NOMO-1 (cell line): ENCODE measurements at regions not wholly inside any gene's neighbourhood (a gene's known extent, or its start where the extent isn't known, plus 50 kb on each side); places are given as distances from the start of the nearest gene placed in this dataset.
"Not testable (repeated sequence)": the region's sequence is repeated elsewhere in the genome, so short reads cannot be mapped to it uniquely, and the experiment has no call there.

Experiments
- DNase-seq, 2 experiments: peaks; one replicate each; lab custom pipeline; 2025; ENCODE audit not compliant: unreplicated experiment in 2 of 2; lab: John Stamatoyannopoulos, UW

- DNase-seq, result no peak
Measured at GRCh38 chr4:141511055-141511454, 125.3 kb upstream of the IL15 start.

DNA sequence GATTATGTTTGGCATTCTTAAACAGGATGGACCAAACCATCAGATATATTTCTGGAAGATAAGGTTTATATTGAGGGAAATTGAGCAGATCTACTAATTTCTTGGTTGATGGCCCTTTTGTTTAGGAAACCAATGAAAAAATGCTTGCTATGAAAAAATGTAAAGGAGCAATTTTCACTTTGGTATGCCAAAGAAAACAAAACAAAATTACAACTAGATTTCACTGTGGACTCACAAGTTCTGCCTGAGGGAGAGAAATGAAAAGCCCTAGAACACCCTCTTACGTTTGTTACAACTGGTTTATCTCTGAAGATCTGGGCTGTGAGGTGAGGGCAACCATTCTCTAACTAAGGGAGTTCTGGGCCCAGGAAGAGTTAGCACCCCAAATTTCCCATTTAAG lies 122.5 kb upstream of the IL15 start:
- DNase-seq, result no peak

GRCh38 chr4:141518222-141518621 lies 118.2 kb upstream of the IL15 start:
- no peak for DNase-seq

- DNase-seq, result no peak
Measured at GRCh38 chr4:141524116-141524515, 112.3 kb upstream of the IL15 start.

DNA sequence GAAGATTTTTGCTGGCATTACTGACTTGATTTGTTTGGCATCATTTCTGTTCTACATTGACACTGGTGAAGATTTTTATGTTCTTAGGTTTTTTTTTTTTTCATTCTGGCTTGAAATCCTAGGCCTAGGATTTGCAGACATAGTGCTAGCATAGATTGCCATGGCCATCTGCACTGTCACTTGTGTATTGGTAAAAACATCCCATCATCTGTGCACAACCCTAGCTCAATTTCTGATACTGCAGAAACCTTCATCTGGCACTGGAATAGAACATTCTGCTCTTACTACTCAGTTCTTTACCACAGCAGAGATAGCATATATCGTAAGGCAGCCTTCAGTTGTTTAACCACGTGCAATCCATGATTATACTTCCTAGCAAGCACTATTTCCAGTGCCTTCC lies 111.5 kb upstream of the IL15 start:
- DNase-seq, result no peak

- no peak for DNase-seq
Measured at GRCh38 chr4:141530627-141531026, 105.8 kb upstream of the IL15 start.

DNA sequence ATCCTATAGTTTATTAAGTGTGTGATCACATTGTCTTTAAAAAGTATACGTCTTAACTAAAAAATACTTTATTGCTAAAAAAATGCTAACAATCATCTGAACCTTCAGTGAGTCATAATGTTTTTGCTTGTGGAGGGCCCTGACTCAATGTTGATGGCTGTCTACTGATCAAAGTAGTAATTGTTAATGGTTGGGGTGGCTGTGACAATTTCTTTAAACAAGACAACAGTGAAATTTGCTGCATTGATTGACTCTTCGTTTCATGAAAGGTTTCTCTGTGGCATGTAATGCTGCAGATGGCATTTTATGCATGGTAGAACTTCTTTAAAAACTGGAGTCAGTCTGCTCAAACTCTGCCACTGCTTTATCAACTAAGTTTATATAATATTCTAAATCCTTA lies 101.4 kb upstream of the IL15 start:
- DNase-seq, result no peak

GRCh38 chr4:141538001-141538400 lies 98.4 kb upstream of the IL15 start:
- DNase-seq, result no peak

GRCh38 chr4:141540643-141541042 lies 95.7 kb upstream of the IL15 start:
- DNase-seq, result no peak

GRCh38 chr4:141541851-141542250 lies 94.5 kb upstream of the IL15 start:
- DNase-seq, result no peak

DNA sequence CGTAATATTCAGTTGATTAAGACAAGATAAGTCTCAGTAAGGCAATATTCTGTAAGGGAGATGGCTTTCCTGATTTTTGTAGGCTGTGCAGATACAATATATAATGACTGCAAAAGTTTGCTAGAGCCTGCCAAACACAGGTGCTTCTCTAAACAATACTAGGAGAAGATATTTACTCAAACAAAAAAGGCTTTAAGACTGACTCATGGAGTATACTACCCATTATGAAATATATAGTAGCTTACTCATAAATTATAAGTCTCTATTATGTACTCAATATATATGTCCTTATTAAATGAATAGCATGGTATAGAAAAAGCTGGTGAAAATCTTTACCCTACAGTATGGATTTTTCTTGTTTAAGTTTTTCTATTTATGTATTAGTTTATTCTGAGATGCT lies 93.2 kb upstream of the IL15 start:
- DNase-seq, result no peak

GRCh38 chr4:141543706-141544105 lies 92.7 kb upstream of the IL15 start:
- DNase-seq, result no peak

GRCh38 chr4:141548791-141549190 lies 87.6 kb upstream of the IL15 start:
- DNase-seq, result no peak

DNA sequence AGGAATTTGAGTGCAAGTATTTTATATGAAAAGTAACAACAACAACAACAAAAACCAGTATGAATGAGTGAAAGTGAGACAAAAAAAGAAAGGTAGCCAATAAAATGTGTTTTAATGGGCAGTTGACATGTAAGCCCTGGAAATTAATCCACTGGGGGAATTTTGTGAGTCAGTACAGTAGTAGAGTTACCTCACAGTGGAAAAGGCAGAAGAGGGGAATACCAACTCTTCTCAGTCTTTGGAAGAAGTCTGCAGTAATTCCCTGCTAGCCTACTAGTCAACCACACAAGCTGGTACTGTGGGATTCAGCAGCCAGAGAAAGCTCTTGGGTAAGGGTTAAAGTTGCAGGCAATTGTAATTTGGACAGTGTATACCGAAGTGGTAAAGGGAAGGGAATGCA lies 76.3 kb upstream of the IL15 start:
- DNase-seq, result no peak

DNA sequence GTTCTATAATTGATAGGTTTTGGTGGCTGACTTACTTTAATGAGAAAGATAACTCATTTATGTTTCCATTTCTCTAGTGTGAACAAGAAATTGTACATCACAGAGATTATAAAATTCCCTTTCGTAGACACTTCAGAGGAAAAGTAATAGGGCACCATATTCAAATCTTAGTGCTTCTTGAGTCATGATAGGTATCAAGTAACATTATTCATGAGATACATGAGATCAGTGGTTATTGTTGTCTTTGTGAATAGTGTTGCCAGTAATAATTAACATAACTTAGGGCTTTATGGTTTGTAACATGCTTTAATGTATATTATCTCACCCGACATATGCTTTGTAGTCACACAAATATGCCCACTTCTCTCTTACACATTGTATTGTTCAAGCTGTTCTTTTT lies 73.7 kb upstream of the IL15 start:
- no peak for DNase-seq

GRCh38 chr4:141563723-141564122 lies 72.7 kb upstream of the IL15 start:
- DNase-seq, result no peak

GRCh38 chr4:141564961-141565360 lies 71.4 kb upstream of the IL15 start:
- not testable (repeated sequence) for DNase-seq

GRCh38 chr4:141565379-141566089 lies 70.8 kb upstream of the IL15 start:
- DNase-seq, result no peak

- DNase-seq, result no peak
Measured at GRCh38 chr4:141567326-141567915, 69.0 kb upstream of the IL15 start.

GRCh38 chr4:141569141-141569540 lies 67.2 kb upstream of the IL15 start:
- no peak for DNase-seq

- DNase-seq, result no peak
Measured at GRCh38 chr4:141570290-141570689, 66.1 kb upstream of the IL15 start.

DNA sequence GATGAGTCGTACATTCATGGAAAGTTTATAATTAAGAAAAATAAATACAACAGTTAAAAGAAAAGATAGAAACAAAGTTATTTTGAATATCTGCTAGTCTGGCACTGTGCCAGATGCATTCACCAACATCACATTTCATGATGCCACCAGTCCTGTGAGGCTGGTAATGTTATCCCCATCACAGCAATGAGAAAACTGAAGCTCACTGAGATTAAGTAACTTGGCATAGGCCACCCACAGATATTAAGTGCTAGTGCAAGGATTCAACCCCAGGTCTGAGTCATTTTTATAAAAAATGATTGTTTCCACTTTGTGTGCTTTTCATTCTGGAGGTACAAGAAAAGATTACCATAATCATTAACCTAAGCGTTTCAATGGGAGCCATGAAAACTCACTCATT lies 65.0 kb upstream of the IL15 start:
- DNase-seq, result no peak

GRCh38 chr4:141571793-141572192 lies 64.6 kb upstream of the IL15 start:
- DNase-seq, result no peak
